Mucosa of gallbladder (tissue), 1 donor: ENCODE measurements at regions not wholly inside any gene's neighbourhood (a gene's known extent, or its start where the extent isn't known, plus 50 kb on each side); places are given as distances from the start of the nearest gene placed in this dataset.
A peak's percentile ranks its signal among the peaks of the same experiment; 100 is the strongest.
"Not testable (repeated sequence)": the region's sequence is repeated elsewhere in the genome, so short reads cannot be mapped to it uniquely, and the experiment has no call there.

Experiments
- DNase-seq: peaks from one replicate; pipeline ENCODE4 v3.0.0-alpha.2; 2020; ENCODE audit warnings: low spot score
- donor health status: DM: no; HTN: no; CAD: no.

- no peak for DNase-seq
Measured at GRCh38 chr11:26839911-26840698, 118.2 kb upstream of the SLC5A12 start.

GRCh38 chr11:26841818-26842473, 120.1 kb upstream of the SLC5A12 start:
- no peak for DNase-seq

DNA sequence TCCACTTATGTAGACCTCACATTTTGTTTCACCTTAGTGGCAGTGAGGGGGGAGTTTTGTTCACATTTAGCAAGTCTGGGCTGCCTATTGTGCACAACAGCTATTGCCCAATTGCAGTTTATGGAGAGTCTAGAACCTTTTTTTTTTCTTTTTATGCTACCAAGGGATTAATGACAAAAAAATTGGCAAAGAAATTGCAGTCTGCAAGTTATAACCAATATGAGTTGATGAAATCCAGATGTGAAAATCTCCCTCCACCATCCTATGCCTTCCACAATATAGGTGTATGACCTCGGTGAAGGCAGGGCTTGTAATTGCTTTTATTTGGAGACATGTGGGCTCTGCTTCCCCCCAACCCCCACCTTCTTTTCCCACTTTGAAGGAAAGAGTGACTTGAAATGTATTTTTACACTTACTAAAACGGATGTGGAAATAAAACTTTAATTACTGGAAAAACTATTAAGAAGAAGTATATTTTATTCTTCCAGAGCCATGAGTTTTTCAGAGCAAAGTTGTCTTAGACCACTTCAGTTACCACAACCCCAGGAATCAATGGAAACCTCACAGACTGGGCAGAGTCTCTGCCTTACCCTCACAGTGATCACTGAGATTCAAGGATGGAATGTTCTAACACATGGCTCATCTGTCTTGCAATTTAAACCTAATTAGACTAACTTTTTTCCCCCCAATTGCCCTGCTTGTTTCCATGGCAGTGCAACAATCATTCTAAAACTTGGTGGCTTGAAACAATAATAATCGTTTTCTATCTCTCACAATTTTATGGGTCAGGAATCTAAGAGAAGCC, 120.8 kb upstream of the SLC5A12 start:
- no peak for DNase-seq

DNA sequence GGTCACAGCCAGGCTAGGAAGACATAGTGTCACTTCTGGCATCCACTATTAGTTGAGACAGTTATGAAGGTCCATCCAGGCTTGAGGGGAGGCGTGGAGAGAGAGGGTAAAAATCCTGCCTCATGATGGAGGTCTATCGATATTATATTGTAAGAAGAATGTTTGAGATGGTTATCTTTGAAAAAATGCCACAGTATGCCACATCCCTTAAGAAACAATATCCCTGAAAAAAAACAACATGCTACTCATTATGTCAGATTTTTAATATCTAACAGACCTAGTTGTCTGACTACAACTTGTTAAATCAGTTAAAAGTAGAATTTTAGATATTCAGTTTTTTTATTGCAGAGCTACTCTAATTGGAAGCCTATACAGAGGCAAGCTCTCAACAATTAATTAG, 121.7 kb upstream of the SLC5A12 start:
- no peak for DNase-seq

- no peak for DNase-seq
Measured at GRCh38 chr11:26844963-26845362, 123.1 kb upstream of the SLC5A12 start.

DNA sequence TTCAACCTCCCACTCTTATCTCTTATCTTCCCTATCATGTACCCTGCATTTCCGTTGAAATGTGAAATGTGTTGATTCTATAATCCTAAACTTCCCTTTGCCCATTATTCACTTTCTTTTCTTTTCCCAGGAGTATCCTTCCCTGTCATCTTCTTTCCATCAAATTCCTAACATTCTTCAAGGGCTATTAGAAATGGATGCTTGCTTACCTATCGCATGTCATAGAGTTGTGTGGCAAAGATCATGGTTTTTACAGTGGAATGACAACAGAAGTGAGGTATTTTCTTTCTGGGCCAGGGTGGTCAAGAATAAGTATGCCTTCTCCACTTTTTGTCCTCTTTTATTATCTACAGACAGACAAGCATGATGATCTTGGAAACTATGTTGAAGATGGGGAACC, 124.4 kb upstream of the SLC5A12 start:
- no peak for DNase-seq

DNA sequence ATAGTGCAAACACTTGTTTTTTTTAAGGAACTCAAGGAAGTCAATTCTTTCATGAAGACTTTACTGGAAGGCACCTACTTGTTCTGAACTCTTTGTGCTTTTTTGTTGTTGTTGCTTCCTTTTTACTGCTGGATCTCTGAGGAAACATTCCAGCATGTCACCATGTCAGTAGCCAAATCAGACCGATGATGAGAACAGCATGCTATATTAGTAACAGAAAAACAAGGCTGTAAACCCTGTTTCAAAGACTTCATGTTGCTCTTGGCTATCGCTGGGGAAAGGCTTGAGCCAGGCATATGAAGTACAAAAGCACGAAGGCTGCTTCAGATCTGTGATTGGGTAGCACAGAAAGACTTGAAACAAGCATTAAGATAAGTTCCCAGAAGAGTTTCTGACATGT, 125.6 kb upstream of the SLC5A12 start:
- DNase-seq: no peak

GRCh38 chr11:26847977-26848376, 126.1 kb upstream of the SLC5A12 start:
- no peak for DNase-seq

GRCh38 chr11:26849036-26849435, 127.2 kb upstream of the SLC5A12 start:
- DNase-seq: peak; percentile 32

- DNase-seq: no peak
Measured at GRCh38 chr11:26851291-26851690, 129.4 kb upstream of the SLC5A12 start.

GRCh38 chr11:26851696-26852095, 129.8 kb upstream of the SLC5A12 start:
- DNase-seq: no peak

DNA sequence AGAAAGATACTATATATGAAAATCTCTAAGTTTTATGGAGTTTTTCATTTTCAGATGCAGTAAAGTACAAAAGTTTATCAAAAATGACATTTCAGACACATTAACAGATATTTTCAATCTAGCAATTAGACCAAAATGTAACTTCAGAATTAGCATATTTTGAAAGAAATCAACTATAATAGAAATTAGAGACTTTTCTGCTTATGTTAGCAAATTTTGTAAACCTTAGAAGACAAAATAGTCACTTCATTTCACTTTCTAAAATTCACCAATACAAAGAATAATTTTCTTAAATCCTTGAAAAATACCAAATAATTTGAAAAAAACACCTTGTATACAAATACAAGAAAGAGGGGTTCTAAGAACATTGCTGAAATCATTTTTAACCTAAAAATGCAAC, 135.8 kb upstream of the FIBIN start:
- no peak for DNase-seq

DNA sequence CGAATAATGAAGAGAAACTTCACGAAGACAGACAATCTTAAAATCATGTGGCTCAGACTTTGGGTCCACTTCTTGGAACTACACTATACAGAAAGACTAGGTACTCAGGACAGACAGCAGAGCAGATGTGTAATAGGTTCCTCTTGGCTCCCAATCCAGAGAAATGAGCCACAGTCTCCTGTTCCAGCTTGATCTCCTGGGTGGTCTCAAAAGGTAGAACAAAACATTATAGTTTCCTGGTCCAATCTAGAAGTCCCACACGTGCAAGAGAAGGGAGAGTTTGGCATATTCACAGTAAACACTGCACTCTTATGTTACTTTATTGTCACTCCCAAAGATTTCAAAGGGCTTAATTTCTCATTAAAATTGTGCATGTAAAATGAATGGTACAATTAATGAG, 134.5 kb upstream of the FIBIN start:
- DNase-seq: no peak

GRCh38 chr11:26860091-26860780, 133.7 kb upstream of the FIBIN start:
- DNase-seq: no peak

DNA sequence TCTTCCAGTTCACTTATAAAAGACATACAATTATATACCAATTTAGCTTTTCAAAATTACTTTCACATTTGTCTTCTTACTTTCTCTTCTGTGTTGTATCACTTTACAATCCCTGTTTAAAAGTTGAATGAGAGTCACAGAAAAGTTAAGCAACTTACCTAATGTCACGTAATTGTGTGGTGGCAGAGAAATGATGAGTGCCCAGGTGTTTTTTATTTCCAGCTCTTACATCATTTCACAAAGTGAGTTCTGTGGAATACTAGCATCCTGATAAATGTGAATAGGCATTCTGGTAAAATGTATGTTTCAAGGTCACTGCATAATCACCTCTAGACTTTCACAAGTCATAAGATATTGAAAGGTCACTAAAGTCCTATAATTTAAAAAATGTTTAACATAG, 133.0 kb upstream of the FIBIN start:
- no peak for DNase-seq

GRCh38 chr11:26862801-26863200, 131.1 kb upstream of the FIBIN start:
- DNase-seq: no peak

DNA sequence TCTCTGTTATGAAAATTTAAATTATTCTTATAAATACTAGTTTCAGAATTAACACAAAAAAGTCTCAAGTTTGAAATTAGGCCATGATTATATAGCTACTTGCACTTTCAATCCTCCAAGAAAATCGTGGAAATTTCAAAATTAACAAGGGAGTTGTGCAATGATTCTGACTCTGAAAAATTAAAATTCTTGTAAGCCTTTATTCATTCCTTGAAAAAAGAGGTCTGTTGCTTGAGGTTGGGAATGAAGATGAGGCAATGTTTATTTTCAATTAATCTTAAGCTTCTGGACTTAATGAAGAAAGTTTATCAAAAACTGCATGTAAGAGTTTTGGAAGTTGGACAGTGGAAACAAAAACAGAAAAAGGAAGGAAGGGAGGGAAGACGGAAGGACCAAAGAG, 128.2 kb upstream of the FIBIN start:
- DNase-seq: no peak

DNA sequence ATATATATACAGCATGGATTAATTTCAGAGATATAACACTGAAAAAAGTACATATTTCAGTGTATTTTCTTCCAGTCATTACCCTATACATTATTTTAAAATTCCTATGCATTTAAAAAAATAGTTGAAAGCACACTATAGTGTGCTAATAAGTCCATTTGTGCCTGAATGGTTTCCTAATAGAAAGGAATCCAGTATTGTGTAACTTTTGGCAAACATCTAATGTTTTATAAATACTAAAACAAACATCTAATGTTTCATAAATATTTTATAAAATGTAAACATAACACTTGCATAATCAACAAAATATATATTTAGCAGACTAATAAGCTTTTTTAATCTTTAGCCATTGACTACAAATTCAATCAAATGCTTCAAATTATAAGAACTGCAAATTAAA, 126.6 kb upstream of the FIBIN start:
- no peak for DNase-seq

DNA sequence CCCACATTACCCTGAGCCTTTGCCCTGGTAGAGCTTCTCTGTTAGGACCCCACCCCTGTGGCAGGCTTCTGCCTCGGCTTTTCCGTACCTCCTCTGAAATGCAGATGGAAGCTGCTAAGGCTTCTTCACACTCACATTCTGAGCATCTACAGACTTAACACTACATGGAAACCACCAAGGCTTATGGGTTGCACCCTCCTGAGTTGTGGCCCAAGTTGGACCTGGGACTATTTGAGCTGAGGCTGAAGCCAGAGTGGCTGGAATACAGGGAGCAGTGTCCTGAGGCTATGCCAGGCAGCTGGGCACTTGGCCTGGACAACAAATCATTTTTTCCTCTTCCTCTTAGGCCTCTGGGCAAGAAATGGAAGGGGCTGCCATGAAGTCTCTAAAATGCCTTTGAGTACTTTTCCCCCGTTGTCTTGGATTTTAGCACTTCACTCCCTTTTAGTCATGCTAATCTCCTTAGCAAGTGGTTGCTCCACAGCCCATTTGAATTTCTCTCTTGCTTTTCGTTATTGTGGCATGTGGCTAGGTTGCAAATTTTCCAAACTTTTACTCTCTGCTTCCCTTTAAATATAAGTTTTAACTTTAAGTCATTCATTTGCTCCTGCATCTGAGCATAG, 114.8 kb upstream of the FIBIN start:
- no peak for DNase-seq

- DNase-seq: not testable (repeated sequence)
Measured at GRCh38 chr11:26882363-26882880, 111.5 kb upstream of the FIBIN start.

- DNase-seq: no peak
Measured at GRCh38 chr11:26891501-26891900, 102.4 kb upstream of the FIBIN start.
